GM12873 (cell line): ENCODE measurements at regions not wholly inside any gene's neighbourhood (a gene's known extent, or its start where the extent isn't known, plus 50 kb on each side); places are given as distances from the start of the nearest gene placed in this dataset.

Experiments used
- TF ChIP-seq, protein P1 (sequence below): IDR thresholded peaks from 2 replicates; pipeline ENCODE4 v1.5.1; 2012; ENCODE audit warnings: low read depth, mild to moderate bottlenecking, moderate library complexity, low read length, control low read depth; ENCODE audit not compliant: insufficient read depth; ENCODE audit errors: missing control alignments

DNA sequence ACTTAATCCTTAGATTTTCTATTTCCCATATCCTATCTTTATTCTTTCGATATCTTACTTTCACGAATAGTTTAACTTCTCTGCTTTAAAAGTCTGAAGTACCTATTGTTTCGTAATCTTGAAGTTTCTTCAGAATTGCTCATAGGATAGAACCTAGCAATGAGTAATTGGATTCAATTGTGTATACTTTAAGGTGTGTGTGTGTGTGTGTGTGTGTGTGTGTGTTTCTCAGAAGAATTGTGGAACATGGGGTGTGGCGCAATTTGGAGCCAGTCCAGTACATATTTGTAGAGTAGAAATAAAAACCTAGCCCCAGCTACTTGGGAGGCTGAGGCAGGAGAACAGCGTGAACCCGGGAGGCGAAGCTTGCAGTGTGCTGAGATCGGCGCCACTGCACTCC lies 897.6 kb downstream of the BCL11A start:
- TF ChIP-seq, protein P1, sequence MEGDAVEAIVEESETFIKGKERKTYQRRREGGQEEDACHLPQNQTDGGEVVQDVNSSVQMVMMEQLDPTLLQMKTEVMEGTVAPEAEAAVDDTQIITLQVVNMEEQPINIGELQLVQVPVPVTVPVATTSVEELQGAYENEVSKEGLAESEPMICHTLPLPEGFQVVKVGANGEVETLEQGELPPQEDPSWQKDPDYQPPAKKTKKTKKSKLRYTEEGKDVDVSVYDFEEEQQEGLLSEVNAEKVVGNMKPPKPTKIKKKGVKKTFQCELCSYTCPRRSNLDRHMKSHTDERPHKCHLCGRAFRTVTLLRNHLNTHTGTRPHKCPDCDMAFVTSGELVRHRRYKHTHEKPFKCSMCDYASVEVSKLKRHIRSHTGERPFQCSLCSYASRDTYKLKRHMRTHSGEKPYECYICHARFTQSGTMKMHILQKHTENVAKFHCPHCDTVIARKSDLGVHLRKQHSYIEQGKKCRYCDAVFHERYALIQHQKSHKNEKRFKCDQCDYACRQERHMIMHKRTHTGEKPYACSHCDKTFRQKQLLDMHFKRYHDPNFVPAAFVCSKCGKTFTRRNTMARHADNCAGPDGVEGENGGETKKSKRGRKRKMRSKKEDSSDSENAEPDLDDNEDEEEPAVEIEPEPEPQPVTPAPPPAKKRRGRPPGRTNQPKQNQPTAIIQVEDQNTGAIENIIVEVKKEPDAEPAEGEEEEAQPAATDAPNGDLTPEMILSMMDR = no peak

- TF ChIP-seq, protein P1 = no peak
Observed at GRCh38 chr2:59654710-59655109, 898.7 kb downstream of the BCL11A start.

DNA sequence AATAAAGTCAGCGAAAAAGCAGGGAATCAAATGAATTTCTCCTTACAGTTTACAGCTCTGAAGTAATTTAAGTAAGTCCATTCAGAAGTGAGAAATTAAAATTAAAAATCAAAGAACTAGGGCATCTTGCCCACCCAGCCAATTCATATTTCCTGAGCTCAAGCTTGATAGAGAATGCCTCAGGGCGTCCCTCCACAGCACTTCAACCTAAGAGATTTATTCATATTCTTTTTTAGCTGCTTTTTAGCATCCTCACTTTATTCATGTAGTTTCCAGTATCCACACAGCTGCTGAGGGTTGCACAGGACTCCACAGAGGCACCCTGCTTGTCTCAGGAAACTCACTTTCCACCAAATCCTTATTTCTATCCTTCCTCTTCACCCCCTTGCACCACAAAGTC lies 900.3 kb downstream of the BCL11A start:
- TF ChIP-seq, protein P1 = no peak

- TF ChIP-seq, protein P1 = no peak
Observed at GRCh38 chr2:59630789-59631188, 922.7 kb downstream of the BCL11A start.

DNA sequence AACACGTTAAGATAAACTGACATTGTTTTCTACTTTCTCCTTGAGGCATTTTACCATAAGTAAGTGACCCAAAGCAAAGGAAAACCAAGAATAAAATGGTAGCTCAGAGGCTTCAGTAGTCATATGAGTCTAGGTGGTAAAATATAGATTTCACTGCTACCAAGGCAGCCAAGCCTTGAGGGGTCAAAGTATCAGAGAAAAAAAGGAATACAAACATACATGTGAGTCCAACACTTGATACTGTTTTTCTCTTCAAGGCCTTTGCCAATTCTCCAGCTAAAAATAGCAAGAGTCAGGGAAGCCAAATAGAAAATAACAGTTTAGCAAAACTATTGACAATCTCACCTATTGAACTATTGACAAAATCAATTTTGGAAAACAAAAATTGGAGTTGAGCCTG lies 925.9 kb downstream of the BCL11A start:
- TF ChIP-seq, protein P1 = no peak

DNA sequence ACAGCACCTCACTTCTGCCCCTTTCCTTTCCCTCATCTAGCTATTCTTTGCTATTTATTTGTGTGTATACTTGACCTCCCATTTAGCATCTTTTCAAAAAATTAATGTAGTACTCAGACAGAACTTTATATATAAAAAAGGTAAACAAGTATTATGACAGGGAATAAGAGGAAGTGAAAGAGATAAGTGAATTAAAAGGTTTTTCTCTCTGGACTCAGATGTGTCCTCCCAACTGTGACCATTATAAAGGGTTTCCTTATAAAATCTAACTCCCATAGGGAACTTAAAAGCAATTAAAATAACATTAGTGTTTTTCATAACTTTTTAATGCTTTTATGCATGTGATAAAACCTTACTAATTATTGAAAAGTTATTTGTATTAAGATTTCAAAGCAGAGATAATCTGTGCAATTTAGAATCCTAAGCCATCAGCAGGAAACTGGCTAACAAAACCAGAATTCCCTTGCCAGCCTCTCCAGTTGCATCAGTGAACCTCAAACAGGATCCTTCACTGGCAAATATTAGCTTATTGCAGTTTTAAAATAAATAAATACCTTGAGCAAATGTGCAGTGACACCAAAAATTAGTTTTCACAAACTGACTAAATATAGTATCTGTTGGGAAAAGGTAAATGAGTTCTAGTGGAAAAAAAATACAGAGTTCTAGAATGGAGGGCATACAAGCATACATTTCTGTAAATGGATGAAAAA lies 930.7 kb downstream of the BCL11A start:
- TF ChIP-seq, protein P1 = no peak

DNA sequence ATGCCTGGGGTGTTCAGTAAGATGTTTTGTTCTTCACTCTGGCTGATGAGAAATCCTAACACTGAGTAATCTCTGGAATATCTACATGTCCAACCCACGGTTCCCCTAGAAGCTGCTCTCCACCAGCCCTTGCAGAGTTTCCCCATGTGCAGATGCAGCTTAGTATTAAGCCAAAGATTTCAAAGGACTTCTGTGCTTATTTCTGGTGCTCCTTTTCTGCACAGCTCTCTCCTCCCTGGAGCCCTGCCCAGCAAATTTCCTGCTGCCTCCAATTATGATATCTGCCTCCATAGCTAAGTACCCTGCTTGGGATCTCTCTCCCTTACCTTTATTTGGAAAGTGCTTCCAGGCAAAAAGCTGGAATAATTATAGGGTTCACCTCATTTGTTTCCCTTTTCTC lies 949.3 kb downstream of the BCL11A start:
- TF ChIP-seq, protein P1 = no peak
